HCT116 (cell line): ENCODE measurements at regions not wholly inside any gene's neighbourhood (a gene's known extent, or its start where the extent isn't known, plus 50 kb on each side); places are given as distances from the start of the nearest gene placed in this dataset.
"Not testable (repeated sequence)": the region's sequence is repeated elsewhere in the genome, so short reads cannot be mapped to it uniquely, and the experiment has no call there.

ENCODE experiments used
- CTCF ChIP-seq, 3 experiments: fragments of 200-600 bp in 1 of 3; sonication (generic) in 1 of 3; IDR thresholded peaks in 2 of 3; conservative IDR thresholded peaks in 1 of 3; 2 replicates each; pipeline ENCODE4 v1.5.1; 2012 to 2017; ENCODE audit warnings: low read depth in 2 of 3, low read length in 2 of 3, antibody characterized with exemption in 1 of 3, borderline replicate concordance in 1 of 3, control low read depth in 1 of 3, mild to moderate bottlenecking in 1 of 3, mixed read lengths in 1 of 3, mixed run types in 1 of 3, moderate library complexity in 1 of 3; ENCODE audit not compliant: insufficient read depth in 1 of 3
- EZH2 ChIP-seq: fragments of 200-600 bp; sonication (generic); IDR thresholded peaks from 2 replicates; pipeline ENCODE4 v1.6.1; 2017; ENCODE audit warnings: antibody characterized with exemption, mixed run types
- EZH2phosphoT487 ChIP-seq: fragments of 200-600 bp; IDR thresholded peaks from 2 replicates; pipeline ENCODE4 v1.6.1; 2018; ENCODE audit warnings: antibody characterized with exemption, borderline replicate concordance
- JUND ChIP-seq: IDR thresholded peaks from 2 replicates; pipeline ENCODE4 v1.6.1; 2012
- POLR2A ChIP-seq: IDR thresholded peaks from 2 replicates; pipeline ENCODE4 v1.7.0; 2011; ENCODE audit warnings: borderline replicate concordance; ENCODE audit not compliant: insufficient read depth, insufficient read length; ENCODE audit errors: extremely low read depth
- POLR2AphosphoS5 ChIP-seq: IDR thresholded peaks from 2 replicates; pipeline ENCODE4 v1.6.1; 2011; ENCODE audit warnings: mild to moderate bottlenecking, low read depth, low read length, moderate library complexity
- RAD21 ChIP-seq: IDR thresholded peaks from 2 replicates; pipeline ENCODE4 v1.6.1; 2012; ENCODE audit warnings: low read depth, mild to moderate bottlenecking
- SP1 ChIP-seq: IDR thresholded peaks from 2 replicates; pipeline ENCODE4 v1.6.1; 2012; ENCODE audit warnings: low read depth
- TCF7L2 ChIP-seq: IDR thresholded peaks from 2 replicates; pipeline ENCODE4 v1.7.0; 2011; ENCODE audit warnings: borderline replicate concordance, inconsistent platforms; ENCODE audit not compliant: insufficient read depth, insufficient read length; ENCODE audit errors: extremely low read depth
- ZFX ChIP-seq: fragments of 450-650 bp; IDR thresholded peaks from 2 replicates; pipeline ENCODE4 v1.6.1; 2017
- TF ChIP-seq, protein P1 (sequence below): IDR thresholded peaks from 2 replicates; pipeline ENCODE4 v1.6.1; 2012; ENCODE audit warnings: low read depth
- TF ChIP-seq, protein P2 (sequence below): IDR thresholded peaks from 2 replicates; pipeline ENCODE4 v1.6.1; 2012

DNA sequence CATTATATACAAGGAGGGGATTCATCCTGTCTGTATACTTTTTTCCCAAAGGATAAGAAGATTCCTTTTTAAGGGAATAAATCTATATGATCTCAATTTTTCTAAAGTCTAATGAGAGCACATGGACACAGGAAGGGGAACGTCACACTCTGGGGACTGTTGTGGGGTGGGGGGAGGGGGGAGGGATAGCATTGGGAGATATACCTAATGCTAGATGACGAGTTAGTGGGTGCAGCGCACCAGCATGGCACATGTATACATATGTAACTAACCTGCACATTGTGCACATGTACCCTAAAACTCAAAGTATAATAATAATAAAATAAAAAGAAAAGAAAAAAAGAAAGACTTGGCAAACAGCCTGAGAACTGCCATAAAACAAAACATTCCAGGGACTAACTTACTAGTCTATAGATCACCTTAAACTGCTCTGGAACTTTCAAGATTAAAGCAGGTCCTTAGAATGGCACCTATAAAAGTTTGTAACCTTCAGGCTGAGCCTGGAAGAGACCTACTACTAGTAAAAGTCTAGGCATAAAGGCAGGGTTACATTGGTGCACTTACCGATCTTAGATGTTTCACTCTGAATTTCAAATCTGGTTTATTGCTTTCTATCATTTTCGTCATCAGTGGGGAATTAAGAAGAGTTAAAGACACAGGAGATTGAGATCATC, 780.6 kb downstream of the SLITRK1 start:
- not testable (repeated sequence) for TF ChIP-seq POLR2AphosphoS5; CTCF (IDR thresholded peaks at IDR 0.05 in 2 of 3, conservative IDR thresholded peaks at IDR 0.05 in 1 of 3; ENCODE audit: borderline replicate concordance in 1 of 3, insufficient read depth in 1 of 3, low read depth in 2 of 3, low read length in 2 of 3); EZH2phosphoT487; TCF7L2; RAD21; ZFX; EZH2; POLR2A; JUND; SP1
- TF ChIP-seq, protein P1, sequence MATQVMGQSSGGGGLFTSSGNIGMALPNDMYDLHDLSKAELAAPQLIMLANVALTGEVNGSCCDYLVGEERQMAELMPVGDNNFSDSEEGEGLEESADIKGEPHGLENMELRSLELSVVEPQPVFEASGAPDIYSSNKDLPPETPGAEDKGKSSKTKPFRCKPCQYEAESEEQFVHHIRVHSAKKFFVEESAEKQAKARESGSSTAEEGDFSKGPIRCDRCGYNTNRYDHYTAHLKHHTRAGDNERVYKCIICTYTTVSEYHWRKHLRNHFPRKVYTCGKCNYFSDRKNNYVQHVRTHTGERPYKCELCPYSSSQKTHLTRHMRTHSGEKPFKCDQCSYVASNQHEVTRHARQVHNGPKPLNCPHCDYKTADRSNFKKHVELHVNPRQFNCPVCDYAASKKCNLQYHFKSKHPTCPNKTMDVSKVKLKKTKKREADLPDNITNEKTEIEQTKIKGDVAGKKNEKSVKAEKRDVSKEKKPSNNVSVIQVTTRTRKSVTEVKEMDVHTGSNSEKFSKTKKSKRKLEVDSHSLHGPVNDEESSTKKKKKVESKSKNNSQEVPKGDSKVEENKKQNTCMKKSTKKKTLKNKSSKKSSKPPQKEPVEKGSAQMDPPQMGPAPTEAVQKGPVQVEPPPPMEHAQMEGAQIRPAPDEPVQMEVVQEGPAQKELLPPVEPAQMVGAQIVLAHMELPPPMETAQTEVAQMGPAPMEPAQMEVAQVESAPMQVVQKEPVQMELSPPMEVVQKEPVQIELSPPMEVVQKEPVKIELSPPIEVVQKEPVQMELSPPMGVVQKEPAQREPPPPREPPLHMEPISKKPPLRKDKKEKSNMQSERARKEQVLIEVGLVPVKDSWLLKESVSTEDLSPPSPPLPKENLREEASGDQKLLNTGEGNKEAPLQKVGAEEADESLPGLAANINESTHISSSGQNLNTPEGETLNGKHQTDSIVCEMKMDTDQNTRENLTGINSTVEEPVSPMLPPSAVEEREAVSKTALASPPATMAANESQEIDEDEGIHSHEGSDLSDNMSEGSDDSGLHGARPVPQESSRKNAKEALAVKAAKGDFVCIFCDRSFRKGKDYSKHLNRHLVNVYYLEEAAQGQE = not testable (repeated sequence)
- TF ChIP-seq, protein P2, sequence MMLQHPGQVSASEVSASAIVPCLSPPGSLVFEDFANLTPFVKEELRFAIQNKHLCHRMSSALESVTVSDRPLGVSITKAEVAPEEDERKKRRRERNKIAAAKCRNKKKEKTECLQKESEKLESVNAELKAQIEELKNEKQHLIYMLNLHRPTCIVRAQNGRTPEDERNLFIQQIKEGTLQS = not testable (repeated sequence)
